ENCODE measurements at regions not wholly inside any gene's neighbourhood (a gene's known extent, or its start where the extent isn't known, plus 50 kb on each side); places are given as distances from the start of the nearest gene placed in this dataset.

DNA sequence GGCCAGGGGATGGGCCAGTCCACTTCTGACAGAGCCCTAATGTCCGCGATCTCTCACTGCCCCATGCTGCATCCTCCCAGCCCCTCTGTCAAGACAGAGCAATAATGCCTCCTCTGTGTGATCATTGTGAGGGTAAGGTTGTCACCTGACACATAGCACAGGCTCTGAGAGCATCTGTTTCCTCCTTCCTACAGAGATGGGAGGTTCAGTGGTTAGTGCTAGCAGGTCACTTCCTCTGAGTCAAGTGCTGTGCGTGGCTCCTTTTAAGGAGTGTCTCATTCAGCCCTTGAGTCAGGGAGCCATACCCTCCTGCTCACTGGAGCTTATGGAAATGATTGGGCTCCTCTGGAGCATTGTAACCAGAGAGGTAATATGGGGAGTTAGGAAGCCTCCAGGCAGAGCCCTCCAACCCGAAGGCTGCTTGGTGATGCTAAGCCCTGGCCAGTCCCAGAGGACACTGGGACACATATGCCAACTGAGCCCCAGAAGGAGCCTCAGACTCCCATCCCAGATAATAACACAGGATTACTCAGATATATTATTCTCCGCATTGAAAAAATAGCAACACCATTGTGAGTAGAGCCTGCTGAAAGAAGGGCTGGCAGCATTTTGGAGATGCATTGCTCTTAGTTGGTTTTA lies 189.0 kb downstream of the GALNT1 start:
- H3K4me1 ChIP-seq (ENCODE audit: low read depth): no peaks in the 10 kb centered on the region
- intact Hi-C loops (cut with DNase I, micrococcal nuclease): no loop called here
- no peaks in the 10 kb centered on the region for H3K9me3 ChIP-seq
- ATAC-seq (peak; percentile 22), DNase-seq (no peak)
- no peaks in the 10 kb centered on the region for H3K36me3 ChIP-seq (ENCODE audit: low read depth)
- TF ChIP-seq, protein P1, sequence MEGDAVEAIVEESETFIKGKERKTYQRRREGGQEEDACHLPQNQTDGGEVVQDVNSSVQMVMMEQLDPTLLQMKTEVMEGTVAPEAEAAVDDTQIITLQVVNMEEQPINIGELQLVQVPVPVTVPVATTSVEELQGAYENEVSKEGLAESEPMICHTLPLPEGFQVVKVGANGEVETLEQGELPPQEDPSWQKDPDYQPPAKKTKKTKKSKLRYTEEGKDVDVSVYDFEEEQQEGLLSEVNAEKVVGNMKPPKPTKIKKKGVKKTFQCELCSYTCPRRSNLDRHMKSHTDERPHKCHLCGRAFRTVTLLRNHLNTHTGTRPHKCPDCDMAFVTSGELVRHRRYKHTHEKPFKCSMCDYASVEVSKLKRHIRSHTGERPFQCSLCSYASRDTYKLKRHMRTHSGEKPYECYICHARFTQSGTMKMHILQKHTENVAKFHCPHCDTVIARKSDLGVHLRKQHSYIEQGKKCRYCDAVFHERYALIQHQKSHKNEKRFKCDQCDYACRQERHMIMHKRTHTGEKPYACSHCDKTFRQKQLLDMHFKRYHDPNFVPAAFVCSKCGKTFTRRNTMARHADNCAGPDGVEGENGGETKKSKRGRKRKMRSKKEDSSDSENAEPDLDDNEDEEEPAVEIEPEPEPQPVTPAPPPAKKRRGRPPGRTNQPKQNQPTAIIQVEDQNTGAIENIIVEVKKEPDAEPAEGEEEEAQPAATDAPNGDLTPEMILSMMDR (IDR thresholded peaks at IDR 0.05): no peak
- no peak overlapping the region for H3K4me3 ChIP-seq

DNA sequence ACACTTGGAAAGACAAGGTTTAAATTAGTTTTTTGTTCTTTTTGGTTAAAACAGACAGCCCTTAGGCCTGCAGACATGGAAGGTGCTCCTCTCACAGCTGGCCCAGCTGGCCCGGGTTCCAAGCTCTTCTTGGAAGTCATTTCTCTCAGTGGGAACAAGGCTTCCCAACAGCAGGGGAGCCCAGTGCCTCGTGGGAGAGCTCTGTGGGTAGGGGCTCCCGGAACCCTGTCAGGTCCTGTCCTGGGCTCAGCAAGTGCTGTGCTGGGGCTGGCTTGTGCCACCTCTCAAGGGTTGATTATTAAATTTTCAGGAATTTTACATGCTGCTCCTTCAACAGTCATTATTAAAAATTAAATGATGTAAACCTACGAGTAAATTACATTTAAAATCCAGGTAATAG lies 189.6 kb downstream of the GALNT1 start:
- ATAC-seq (no peak), DNase-seq (no peak)
- TF ChIP-seq, protein P1 (IDR thresholded peaks at IDR 0.05): no peak
- Histone ChIP-seq H3K36me3 (ENCODE audit: low read depth) (no peaks in the 10 kb centered on the region), H3K9me3 (no peaks in the 10 kb centered on the region), H3K4me1 (ENCODE audit: low read depth) (no peaks in the 10 kb centered on the region), H3K4me3 (no peak overlapping the region)
- intact Hi-C loops (cut with DNase I, micrococcal nuclease): no loop called here

DNA sequence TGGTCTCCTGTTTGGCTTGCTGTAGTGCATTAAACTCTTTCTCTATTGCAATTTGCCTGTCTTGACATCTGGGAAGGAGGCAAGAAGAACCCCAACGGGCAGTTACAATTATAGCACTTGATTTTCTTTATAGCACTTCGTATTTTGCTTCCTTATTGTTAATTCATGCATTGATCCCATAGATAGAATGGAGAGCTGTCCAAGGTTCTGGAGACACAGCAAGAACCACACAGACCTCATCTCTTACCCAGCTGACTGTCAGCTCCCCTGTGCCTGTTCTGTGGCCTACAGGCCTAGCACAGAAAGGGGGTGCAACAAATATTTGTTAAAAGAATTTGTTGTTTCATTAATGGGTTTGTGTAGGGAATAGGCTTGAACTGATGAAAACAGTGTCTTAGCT lies 194.3 kb downstream of the GALNT1 start:
- intact Hi-C loops (cut with DNase I, micrococcal nuclease): no loop called here
- DNase-seq (no peak), ATAC-seq (no peak)
- no peaks in the 10 kb centered on the region for H3K36me3 ChIP-seq (ENCODE audit: low read depth)
- H3K9me3 ChIP-seq: no peaks in the 10 kb centered on the region
- TF ChIP-seq, protein P1 (IDR thresholded peaks at IDR 0.05): no peak
- no peaks in the 10 kb centered on the region for H3K4me1 ChIP-seq (ENCODE audit: low read depth)
- H3K4me3 ChIP-seq: no peak overlapping the region

DNA sequence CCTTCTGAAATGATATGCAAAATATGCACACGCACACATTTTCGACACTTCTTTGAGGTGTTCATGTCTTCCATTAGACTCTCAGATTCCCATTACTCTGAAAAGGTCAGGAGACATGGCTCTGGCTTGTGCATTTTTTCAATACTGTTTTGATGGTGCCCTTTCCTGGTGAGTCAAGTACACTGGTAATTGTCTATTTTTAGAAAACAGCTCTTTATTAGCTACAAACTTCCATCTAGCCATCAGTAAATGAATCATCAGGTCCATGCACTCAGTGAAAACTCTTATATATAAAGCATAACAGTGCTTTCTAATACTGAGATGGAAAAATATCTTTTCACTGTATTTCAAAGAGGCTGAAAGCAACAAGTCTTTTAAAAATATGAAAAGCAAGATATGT lies 194.9 kb downstream of the GALNT1 start:
- intact Hi-C loops (cut with DNase I, micrococcal nuclease): no loop called here
- no peak for ATAC-seq
- no peaks in the 10 kb centered on the region for H3K36me3 ChIP-seq (ENCODE audit: low read depth)
- no peak overlapping the region for H3K4me3 ChIP-seq
- no peak for DNase-seq
- no peaks in the 10 kb centered on the region for H3K9me3 ChIP-seq
- TF ChIP-seq, protein P1 (IDR thresholded peaks at IDR 0.05): no peak
- H3K4me1 ChIP-seq (ENCODE audit: low read depth): no peaks in the 10 kb centered on the region

DNA sequence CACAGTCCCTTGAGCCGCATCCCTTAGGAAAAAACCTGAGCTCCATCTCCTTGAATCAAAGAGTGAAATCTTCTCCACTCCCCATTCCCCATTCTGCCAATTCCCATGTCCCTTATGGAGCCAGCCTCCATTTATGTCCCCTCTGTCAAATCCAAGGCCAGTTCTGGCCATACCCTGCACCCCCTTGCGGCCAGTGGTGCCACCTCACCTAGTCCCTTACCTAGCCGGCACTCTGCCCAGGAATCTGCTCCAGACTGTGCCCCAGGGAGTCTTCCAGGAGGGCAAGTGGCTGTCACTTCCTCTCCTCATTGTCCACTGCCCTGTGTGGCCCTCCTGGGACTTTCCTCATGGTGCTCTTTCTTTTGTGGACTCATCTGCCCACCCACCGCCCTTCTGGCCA lies 195.4 kb upstream of the RMP24 start:
- H3K9me3 ChIP-seq: no peaks in the 10 kb centered on the region
- intact Hi-C loops (cut with DNase I, micrococcal nuclease): no loop called here
- ATAC-seq: no peak
- no peak overlapping the region for H3K4me3 ChIP-seq
- no peaks in the 10 kb centered on the region for H3K36me3 ChIP-seq (ENCODE audit: low read depth)
- H3K4me1 ChIP-seq (ENCODE audit: low read depth): no peaks in the 10 kb centered on the region
- DNase-seq: no peak
- TF ChIP-seq, protein P1 (IDR thresholded peaks at IDR 0.05): no peak
